HEK293 (cell line): ENCODE measurements at regions not wholly inside any gene's neighbourhood (a gene's known extent, or its start where the extent isn't known, plus 50 kb on each side); places are given as distances from the start of the nearest gene placed in this dataset.

Experiments
- CTCF ChIA-PET: fragments of 350-600 bp; formaldehyde crosslinking; extraction: SDS; loops from one replicate; lab custom pipeline; 2021; ENCODE audit warnings: antibody characterized with exemption; lab: Yijun Ruan, JAX
- POLR2A ChIA-PET: fragments of 300-600 bp; formaldehyde crosslinking; extraction: SDS; loops from one replicate; lab custom pipeline; 2020; ENCODE audit warnings: antibody characterized with exemption, inconsistent platforms; lab: Yijun Ruan, JAX
- H3K27ac ChIP-seq: fragments of 200-500 bp; sonication (Bioruptor generic); 2 replicates; pipeline ENCODE4 v1.5.1; 2014; ENCODE audit warnings: low read depth, low read length, control low read depth, inconsistent platforms; ENCODE audit errors: extremely low read depth
- H3K36me3 ChIP-seq, 2 experiments: fragments of 200-500 bp in 1 of 2; sonication (Bioruptor generic) in 1 of 2; 1 replicate in 1 of 2; 2 replicates in 1 of 2; pipeline ENCODE4 v1.5.1; 2014 to 2017; ENCODE audit warnings: inconsistent platforms in 2 of 2, low read length in 2 of 2; ENCODE audit not compliant: control insufficient read depth in 2 of 2, insufficient read depth in 1 of 2
- H3K4me1 ChIP-seq: fragments of 200-500 bp; sonication (Bioruptor generic); 2 replicates; pipeline ENCODE4 v1.5.1; 2014; ENCODE audit warnings: mild to moderate bottlenecking, low read length, inconsistent platforms; ENCODE audit not compliant: control insufficient read depth, insufficient read depth
- H3K4me3 ChIP-seq: 2 replicates; pipeline ENCODE4 v1.5.1; 2011; ENCODE audit warnings: low read depth, mild to moderate bottlenecking, control low read depth, low read length, moderate library complexity
- H3K9me3 ChIP-seq: fragments of 200-500 bp; sonication (Bioruptor generic); 2 replicates; pipeline ENCODE4 v1.5.1; 2014; ENCODE audit warnings: low read depth, low read length, inconsistent platforms; ENCODE audit not compliant: control insufficient read depth, insufficient read depth
- BCL11A ChIP-seq: fragments of 450-650 bp; formaldehyde crosslinking; IDR thresholded peaks from 2 replicates; pipeline ENCODE4 v1.5.1; 2016; ENCODE audit warnings: low read depth, missing biosample characterization, missing genetic modification characterization
- FEZF1 ChIP-seq: fragments of 450-650 bp; formaldehyde crosslinking; IDR thresholded peaks from 2 replicates; pipeline ENCODE4 v1.5.1; 2016; ENCODE audit warnings: missing biosample characterization, missing genetic modification characterization
- GFI1B ChIP-seq: fragments of 450-650 bp; formaldehyde crosslinking; IDR thresholded peaks from 2 replicates; pipeline ENCODE4 v1.5.1; 2016; ENCODE audit warnings: missing biosample characterization, missing genetic modification characterization
- GLI4 ChIP-seq: fragments of 450-650 bp; formaldehyde crosslinking; IDR thresholded peaks from 2 replicates; pipeline ENCODE4 v1.5.1; 2016; ENCODE audit warnings: missing biosample characterization, missing genetic modification characterization
- IKZF3 ChIP-seq: fragments of 450-650 bp; IDR thresholded peaks from 2 replicates; pipeline ENCODE4 v1.5.0; 2018; ENCODE audit warnings: missing biosample characterization, mild to moderate bottlenecking, missing genetic modification characterization, moderate library complexity
- PRDM6 ChIP-seq: fragments of 450-650 bp; formaldehyde crosslinking; IDR thresholded peaks from 2 replicates; pipeline ENCODE4 v1.5.1; 2017; ENCODE audit warnings: missing biosample characterization, missing genetic modification characterization
- WT1 ChIP-seq: fragments of 450-650 bp; formaldehyde crosslinking; IDR thresholded peaks from 2 replicates; pipeline ENCODE4 v1.5.1; 2016; ENCODE audit warnings: missing biosample characterization, missing genetic modification characterization
- ZNF121 ChIP-seq: fragments of 450-650 bp; formaldehyde crosslinking; IDR thresholded peaks from 2 replicates; pipeline ENCODE4 v1.5.1; 2016; ENCODE audit warnings: missing biosample characterization, missing genetic modification characterization
- ZNF23 ChIP-seq: fragments of 450-650 bp; formaldehyde crosslinking; IDR thresholded peaks from 2 replicates; pipeline ENCODE4 v1.5.1; 2016; ENCODE audit warnings: missing biosample characterization, missing genetic modification characterization, borderline replicate concordance
- ZNF292 ChIP-seq: fragments of 450-650 bp; formaldehyde crosslinking; IDR thresholded peaks from 2 replicates; pipeline ENCODE4 v1.5.1; 2016; ENCODE audit warnings: low read depth, missing biosample characterization, missing genetic modification characterization, borderline replicate concordance
- ZNF366 ChIP-seq: fragments of 450-650 bp; formaldehyde crosslinking; conservative IDR thresholded peaks from 2 replicates; pipeline ENCODE4 v1.5.1; 2016; ENCODE audit warnings: missing biosample characterization, missing genetic modification characterization
- ZNF433 ChIP-seq: fragments of 450-650 bp; formaldehyde crosslinking; IDR thresholded peaks from 2 replicates; pipeline ENCODE4 v1.5.1; 2016; ENCODE audit warnings: missing biosample characterization, missing genetic modification characterization, low read depth
- ZNF518A ChIP-seq: fragments of 450-650 bp; formaldehyde crosslinking; conservative IDR thresholded peaks from 2 replicates; pipeline ENCODE4 v1.5.1; 2016; ENCODE audit warnings: low read depth, missing biosample characterization, missing genetic modification characterization
- ZNF621 ChIP-seq: fragments of 450-650 bp; formaldehyde crosslinking; IDR thresholded peaks from 2 replicates; pipeline ENCODE4 v1.5.1; 2017; ENCODE audit warnings: missing biosample characterization, missing genetic modification characterization
- TF ChIP-seq, protein P1 (sequence below): fragments of 450-650 bp; formaldehyde crosslinking; IDR thresholded peaks from 2 replicates; pipeline ENCODE4 v1.5.1; 2016; ENCODE audit warnings: missing biosample characterization, missing genetic modification characterization, low read depth
- TF ChIP-seq, protein P2 (sequence below): fragments of 450-650 bp; formaldehyde crosslinking; IDR thresholded peaks from 2 replicates; pipeline ENCODE4 v1.5.1; 2016; ENCODE audit warnings: missing biosample characterization, missing genetic modification characterization

- no peak for TF ChIP-seq ZNF518A (tag by site-specific recombination)
- TF ChIP-seq GLI4 (tag by site-specific recombination): no peak
- peak; percentile 38; the same call in 1 of the 2 replicates for TF ChIP-seq IKZF3 (tag by site-specific recombination)
- peak; percentile 88 for TF ChIP-seq GFI1B (tag by site-specific recombination)
- TF ChIP-seq PRDM6: peak; percentile 89
- no peak for TF ChIP-seq ZNF366
These were observed 63.6 kb upstream of the ARL8B start (continued) for GRCh38 chr3:5058471-5058951.

DNA sequence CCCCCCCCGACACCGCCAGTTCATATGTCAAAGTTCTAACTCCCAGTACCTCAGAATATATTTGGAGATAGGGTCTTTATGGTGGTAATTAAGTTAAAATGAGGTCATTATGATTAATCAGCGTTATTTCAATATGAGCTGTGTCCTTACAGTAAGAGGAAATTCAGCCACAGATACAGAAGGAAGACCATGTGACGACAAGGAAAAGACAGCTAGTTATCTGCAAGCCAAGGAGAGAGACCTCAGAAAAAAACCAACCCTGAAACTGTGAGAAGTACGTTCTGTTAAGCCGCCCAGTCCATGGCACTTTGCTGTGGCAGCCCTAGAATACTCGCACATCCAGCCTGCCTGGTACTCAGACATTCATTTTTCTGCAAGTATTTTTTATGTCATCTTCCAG lies 62.3 kb upstream of the ARL8B start:
- Histone ChIP-seq H3K4me1 (peaks cover 3% of the 10 kb centered on the region), H3K36me3 (no peaks in the 10 kb centered on the region), H3K4me3 (no peak overlapping the region), H3K27ac (no peak overlapping the region), H3K9me3 (no peaks in the 10 kb centered on the region)
- TF ChIP-seq FEZF1 (tag by site-specific recombination): no peak
- TF ChIP-seq, protein P1, sequence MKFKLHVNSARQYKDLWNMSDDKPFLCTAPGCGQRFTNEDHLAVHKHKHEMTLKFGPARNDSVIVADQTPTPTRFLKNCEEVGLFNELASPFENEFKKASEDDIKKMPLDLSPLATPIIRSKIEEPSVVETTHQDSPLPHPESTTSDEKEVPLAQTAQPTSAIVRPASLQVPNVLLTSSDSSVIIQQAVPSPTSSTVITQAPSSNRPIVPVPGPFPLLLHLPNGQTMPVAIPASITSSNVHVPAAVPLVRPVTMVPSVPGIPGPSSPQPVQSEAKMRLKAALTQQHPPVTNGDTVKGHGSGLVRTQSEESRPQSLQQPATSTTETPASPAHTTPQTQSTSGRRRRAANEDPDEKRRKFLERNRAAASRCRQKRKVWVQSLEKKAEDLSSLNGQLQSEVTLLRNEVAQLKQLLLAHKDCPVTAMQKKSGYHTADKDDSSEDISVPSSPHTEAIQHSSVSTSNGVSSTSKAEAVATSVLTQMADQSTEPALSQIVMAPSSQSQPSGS (tag by site-specific recombination): 0 out of 2 replicates have a peak, but pooled peaks have one; percentile 27
- POLR2A ChIA-PET: interaction anchor here (0.7 to 1.1 kb wide), 3 partner anchors 17 to 782 kb away, joined by 3 read pairs; partner anchors contain the start of gene BHLHE40
- CTCF ChIA-PET: interaction anchor here (0.5 to 5.8 kb wide), 7 partner anchors 22 to 348 kb away, joined by 3 to 72 read pairs (median 6); no protein-coding TSS in a partner anchor

- Histone ChIP-seq H3K9me3 (no peaks in the 10 kb centered on the region), H3K4me3 (no peak overlapping the region), H3K27ac (no peak overlapping the region), H3K4me1 (peaks cover 3% of the 10 kb centered on the region), H3K36me3 (no peaks in the 10 kb centered on the region)
- ChIA-PET POLR2A (no interaction called here), CTCF (no interaction called here)
- no peak for TF ChIP-seq WT1 (tag by site-specific recombination)
These were observed 60.9 kb upstream of the ARL8B start for GRCh38 chr3:5061218-5061569.

GRCh38 chr3:5063724-5064123 lies 58.4 kb upstream of the ARL8B start:
- ChIA-PET POLR2A (no interaction called here), CTCF (interaction anchor here (0.6 to 1.5 kb wide), 5 partner anchors 87 to 354 kb away, joined by 3 to 8 read pairs (median 4); no protein-coding TSS in a partner anchor)
- TF ChIP-seq ZNF121 (tag by site-specific recombination) (no peak), ZNF23 (no peak), ZNF292 (tag by site-specific recombination) (no peak), ZNF433 (no peak), BCL11A (tag by site-specific recombination) (no peak), ZNF621 (tag by site-specific recombination) (no peak)
- TF ChIP-seq, protein P2, sequence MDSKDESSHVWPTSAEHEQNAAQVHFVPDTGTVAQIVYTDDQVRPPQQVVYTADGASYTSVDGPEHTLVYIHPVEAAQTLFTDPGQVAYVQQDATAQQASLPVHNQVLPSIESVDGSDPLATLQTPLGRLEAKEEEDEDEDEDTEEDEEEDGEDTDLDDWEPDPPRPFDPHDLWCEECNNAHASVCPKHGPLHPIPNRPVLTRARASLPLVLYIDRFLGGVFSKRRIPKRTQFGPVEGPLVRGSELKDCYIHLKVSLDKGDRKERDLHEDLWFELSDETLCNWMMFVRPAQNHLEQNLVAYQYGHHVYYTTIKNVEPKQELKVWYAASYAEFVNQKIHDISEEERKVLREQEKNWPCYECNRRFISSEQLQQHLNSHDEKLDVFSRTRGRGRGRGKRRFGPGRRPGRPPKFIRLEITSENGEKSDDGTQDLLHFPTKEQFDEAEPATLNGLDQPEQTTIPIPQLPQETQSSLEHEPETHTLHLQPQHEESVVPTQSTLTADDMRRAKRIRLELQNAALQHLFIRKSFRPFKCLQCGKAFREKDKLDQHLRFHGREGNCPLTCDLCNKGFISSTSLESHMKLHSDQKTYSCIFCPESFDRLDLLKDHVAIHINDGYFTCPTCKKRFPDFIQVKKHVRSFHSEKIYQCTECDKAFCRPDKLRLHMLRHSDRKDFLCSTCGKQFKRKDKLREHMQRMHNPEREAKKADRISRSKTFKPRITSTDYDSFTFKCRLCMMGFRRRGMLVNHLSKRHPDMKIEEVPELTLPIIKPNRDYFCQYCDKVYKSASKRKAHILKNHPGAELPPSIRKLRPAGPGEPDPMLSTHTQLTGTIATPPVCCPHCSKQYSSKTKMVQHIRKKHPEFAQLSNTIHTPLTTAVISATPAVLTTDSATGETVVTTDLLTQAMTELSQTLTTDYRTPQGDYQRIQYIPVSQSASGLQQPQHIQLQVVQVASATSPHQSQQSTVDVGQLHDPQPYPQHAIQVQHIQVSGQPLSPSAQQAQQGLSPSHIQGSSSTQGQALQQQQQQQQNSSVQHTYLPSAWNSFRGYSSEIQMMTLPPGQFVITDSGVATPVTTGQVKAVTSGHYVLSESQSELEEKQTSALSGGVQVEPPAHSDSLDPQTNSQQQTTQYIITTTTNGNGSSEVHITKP: no peak

More at GRCh38 chr3:5063724-5064123, 58.4 kb upstream of the ARL8B start:
- Histone ChIP-seq H3K36me3 (no peaks in the 10 kb centered on the region), H3K4me1 (no peaks in the 10 kb centered on the region; the same call in 1 of the 2 replicates), H3K4me3 (no peak overlapping the region), H3K27ac (no peak overlapping the region), H3K9me3 (no peaks in the 10 kb centered on the region)
